WERI-Rb-1 (cell line): ENCODE measurements at regions not wholly inside any gene's neighbourhood (a gene's known extent, or its start where the extent isn't known, plus 50 kb on each side); places are given as distances from the start of the nearest gene placed in this dataset.

Experiments
- DNase-seq: peaks from one replicate; pipeline ENCODE4 v3.0.0-alpha.2; 2020
- H3K27ac ChIP-seq: fragments of 250-450 bp; sonication (Bioruptor Pico); 2 replicates; pipeline ENCODE4 v1.5.1; 2020; ENCODE audit warnings: mild to moderate bottlenecking, moderate library complexity
- H3K27me3 ChIP-seq: fragments of 250-450 bp; sonication (Bioruptor Pico); 2 replicates; pipeline ENCODE4 v1.5.1; 2021; ENCODE audit warnings: mild to moderate bottlenecking, low read depth, moderate library complexity; ENCODE audit not compliant: insufficient read depth, severe bottlenecking
- H3K36me3 ChIP-seq: fragments of 250-450 bp; sonication (Bioruptor Pico); 2 replicates; pipeline ENCODE4 v1.5.1; 2020; ENCODE audit warnings: mild to moderate bottlenecking, moderate library complexity
- H3K4me3 ChIP-seq: 2 replicates; pipeline ENCODE4 v1.5.1; 2011; ENCODE audit warnings: low read depth, mild to moderate bottlenecking, control low read depth, low read length
- H3K9me3 ChIP-seq: fragments of 250-450 bp; sonication (Bioruptor Pico); 2 replicates; pipeline ENCODE4 v1.5.1; 2021; ENCODE audit warnings: mild to moderate bottlenecking, moderate library complexity; ENCODE audit not compliant: severe bottlenecking
- TF ChIP-seq, protein P1 (sequence below): IDR thresholded peaks from 2 replicates; pipeline ENCODE4 v1.5.1; 2011; ENCODE audit warnings: low read depth, mild to moderate bottlenecking, control low read depth, inconsistent platforms, low read length

GRCh38 chr5:63650581-63650980 is 311.7 kb downstream of the HTR1A start:
- TF ChIP-seq, protein P1, sequence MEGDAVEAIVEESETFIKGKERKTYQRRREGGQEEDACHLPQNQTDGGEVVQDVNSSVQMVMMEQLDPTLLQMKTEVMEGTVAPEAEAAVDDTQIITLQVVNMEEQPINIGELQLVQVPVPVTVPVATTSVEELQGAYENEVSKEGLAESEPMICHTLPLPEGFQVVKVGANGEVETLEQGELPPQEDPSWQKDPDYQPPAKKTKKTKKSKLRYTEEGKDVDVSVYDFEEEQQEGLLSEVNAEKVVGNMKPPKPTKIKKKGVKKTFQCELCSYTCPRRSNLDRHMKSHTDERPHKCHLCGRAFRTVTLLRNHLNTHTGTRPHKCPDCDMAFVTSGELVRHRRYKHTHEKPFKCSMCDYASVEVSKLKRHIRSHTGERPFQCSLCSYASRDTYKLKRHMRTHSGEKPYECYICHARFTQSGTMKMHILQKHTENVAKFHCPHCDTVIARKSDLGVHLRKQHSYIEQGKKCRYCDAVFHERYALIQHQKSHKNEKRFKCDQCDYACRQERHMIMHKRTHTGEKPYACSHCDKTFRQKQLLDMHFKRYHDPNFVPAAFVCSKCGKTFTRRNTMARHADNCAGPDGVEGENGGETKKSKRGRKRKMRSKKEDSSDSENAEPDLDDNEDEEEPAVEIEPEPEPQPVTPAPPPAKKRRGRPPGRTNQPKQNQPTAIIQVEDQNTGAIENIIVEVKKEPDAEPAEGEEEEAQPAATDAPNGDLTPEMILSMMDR = no peak
- DNase-seq = no peak
- H3K9me3 ChIP-seq = no peaks in the 10 kb centered on the region

GRCh38 chr5:63648376-63648775 is 313.9 kb downstream of the HTR1A start:
- no peaks in the 10 kb centered on the region for H3K9me3 ChIP-seq
- no peak overlapping the region for H3K27ac ChIP-seq
- TF ChIP-seq, protein P1 = no peak
- no peak overlapping the region for H3K4me3 ChIP-seq
- DNase-seq = no peak
- no peaks in the 10 kb centered on the region for H3K36me3 ChIP-seq
- no peaks in the 10 kb centered on the region for H3K27me3 ChIP-seq

More at GRCh38 chr5:63650581-63650980, 311.7 kb downstream of the HTR1A start:
- no peaks in the 10 kb centered on the region for H3K36me3 ChIP-seq
- no peak overlapping the region for H3K4me3 ChIP-seq
- no peak overlapping the region for H3K27ac ChIP-seq
- no peaks in the 10 kb centered on the region for H3K27me3 ChIP-seq

DNA sequence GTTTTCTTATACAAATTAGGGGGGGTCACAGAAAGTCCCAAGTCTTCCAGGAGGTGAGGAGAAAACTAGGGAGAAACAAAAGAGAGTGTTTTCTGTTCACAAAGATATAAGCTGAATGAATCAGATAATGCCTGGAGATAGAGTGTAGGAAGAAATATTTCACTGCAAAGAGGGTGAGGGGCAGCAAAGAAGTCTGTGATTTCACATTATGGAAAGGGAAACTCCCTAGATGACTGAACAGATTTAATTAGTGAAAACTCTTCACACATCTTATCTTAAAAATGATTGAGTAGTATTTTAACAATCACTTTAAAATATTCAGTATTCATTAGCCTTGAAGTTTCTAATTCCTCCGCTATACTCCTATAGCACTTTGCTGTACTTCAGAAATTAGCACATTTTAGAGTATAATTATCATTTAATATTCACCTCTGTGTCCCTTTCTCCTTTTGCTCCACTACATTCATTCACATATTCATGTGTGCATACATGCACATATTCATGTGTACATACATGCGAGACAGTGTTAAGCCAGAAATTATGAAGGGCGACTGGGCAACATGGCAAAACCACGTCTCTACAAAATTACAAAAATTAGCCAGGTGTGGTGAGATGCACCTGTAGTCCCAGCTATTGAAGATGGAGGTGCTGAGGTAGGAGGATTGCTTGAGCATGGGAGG is 332.2 kb downstream of the HTR1A start:
- TF ChIP-seq, protein P1 = no peak

DNA sequence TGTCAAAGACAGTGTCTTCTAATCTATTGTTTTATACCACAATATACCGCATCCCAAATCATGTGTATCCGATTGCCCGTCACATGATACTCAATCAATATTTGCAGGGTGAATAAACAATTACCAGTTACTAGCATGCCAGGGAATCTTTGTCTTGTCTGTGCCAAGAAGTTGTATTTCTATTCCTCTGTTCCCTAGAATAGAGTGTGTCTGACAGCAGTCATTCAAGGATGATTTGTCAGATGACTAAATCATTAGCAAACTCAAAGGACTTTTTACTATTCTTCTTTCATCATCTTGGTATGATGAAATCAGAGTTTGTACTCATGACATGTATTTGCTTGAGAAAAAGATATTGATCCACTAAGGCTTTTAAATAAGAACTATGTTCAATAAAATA is 348.8 kb downstream of the HTR1A start:
- H3K4me3 ChIP-seq = no peak overlapping the region
- H3K9me3 ChIP-seq = no peaks in the 10 kb centered on the region
- TF ChIP-seq, protein P1 = no peak
- no peak overlapping the region for H3K27ac ChIP-seq
- no peaks in the 10 kb centered on the region for H3K36me3 ChIP-seq
- no peaks in the 10 kb centered on the region for H3K27me3 ChIP-seq
- DNase-seq = no peak

More for the DNA sequence above, 332.2 kb downstream of the HTR1A start:
- Histone ChIP-seq H3K4me3 (no peak overlapping the region), H3K9me3 (no peaks in the 10 kb centered on the region), H3K27ac (no peak overlapping the region), H3K27me3 (no peaks in the 10 kb centered on the region), H3K36me3 (no peaks in the 10 kb centered on the region)
- no peak for DNase-seq

DNA sequence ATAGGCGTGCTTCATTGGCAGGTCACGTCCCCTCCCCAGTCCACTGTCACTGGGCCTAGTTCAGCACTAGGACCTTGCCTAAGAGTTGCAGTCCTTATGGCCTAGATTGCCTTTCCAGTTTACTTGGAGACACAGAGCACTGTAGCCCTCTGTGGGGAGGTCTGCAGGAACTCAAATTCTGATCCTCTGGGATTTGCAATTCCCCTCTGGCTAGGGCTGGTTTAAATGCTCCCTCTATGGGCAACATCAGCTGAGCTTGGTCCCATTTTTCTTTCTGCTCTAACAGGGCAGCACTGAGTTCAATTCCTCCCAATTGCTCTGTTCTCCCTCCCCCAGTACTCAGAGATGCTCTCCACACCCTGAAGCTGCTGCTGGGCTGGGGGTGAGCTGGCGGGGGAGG is 358.2 kb downstream of the HTR1A start:
- no peaks in the 10 kb centered on the region for H3K9me3 ChIP-seq
- TF ChIP-seq, protein P1 = no peak
- no peaks in the 10 kb centered on the region for H3K36me3 ChIP-seq
- H3K27ac ChIP-seq = no peak overlapping the region
- no peak overlapping the region for H3K4me3 ChIP-seq
- no peak for DNase-seq
- no peaks in the 10 kb centered on the region for H3K27me3 ChIP-seq

GRCh38 chr5:63602971-63603370 is 359.3 kb downstream of the HTR1A start:
- Histone ChIP-seq H3K4me3 (no peak overlapping the region), H3K27ac (no peak overlapping the region), H3K27me3 (no peaks in the 10 kb centered on the region), H3K36me3 (no peaks in the 10 kb centered on the region), H3K9me3 (no peaks in the 10 kb centered on the region)
- no peak for DNase-seq
- TF ChIP-seq, protein P1 = no peak
